GM12872 (cell line): ENCODE measurements at regions not wholly inside any gene's neighbourhood (a gene's known extent, or its start where the extent isn't known, plus 50 kb on each side); places are given as distances from the start of the nearest gene placed in this dataset.

Experiments
- TF ChIP-seq, protein P1 (sequence below): IDR thresholded peaks from 3 replicates; pipeline ENCODE4 v1.5.1; 2011; ENCODE audit warnings: low read depth, mild to moderate bottlenecking, low read length, moderate library complexity; ENCODE audit not compliant: insufficient read depth

GRCh38 chr2:204012072-204012653 lies 75.6 kb downstream of the ICOS start:
- TF ChIP-seq, protein P1, sequence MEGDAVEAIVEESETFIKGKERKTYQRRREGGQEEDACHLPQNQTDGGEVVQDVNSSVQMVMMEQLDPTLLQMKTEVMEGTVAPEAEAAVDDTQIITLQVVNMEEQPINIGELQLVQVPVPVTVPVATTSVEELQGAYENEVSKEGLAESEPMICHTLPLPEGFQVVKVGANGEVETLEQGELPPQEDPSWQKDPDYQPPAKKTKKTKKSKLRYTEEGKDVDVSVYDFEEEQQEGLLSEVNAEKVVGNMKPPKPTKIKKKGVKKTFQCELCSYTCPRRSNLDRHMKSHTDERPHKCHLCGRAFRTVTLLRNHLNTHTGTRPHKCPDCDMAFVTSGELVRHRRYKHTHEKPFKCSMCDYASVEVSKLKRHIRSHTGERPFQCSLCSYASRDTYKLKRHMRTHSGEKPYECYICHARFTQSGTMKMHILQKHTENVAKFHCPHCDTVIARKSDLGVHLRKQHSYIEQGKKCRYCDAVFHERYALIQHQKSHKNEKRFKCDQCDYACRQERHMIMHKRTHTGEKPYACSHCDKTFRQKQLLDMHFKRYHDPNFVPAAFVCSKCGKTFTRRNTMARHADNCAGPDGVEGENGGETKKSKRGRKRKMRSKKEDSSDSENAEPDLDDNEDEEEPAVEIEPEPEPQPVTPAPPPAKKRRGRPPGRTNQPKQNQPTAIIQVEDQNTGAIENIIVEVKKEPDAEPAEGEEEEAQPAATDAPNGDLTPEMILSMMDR: no peak

- TF ChIP-seq, protein P1: no peak
These were observed 78.7 kb downstream of the ICOS start for GRCh38 chr2:204015118-204015843.

GRCh38 chr2:204018717-204019116 lies 82.2 kb downstream of the ICOS start:
- TF ChIP-seq, protein P1: no peak

- TF ChIP-seq, protein P1: no peak
These were observed 83.3 kb downstream of the ICOS start for GRCh38 chr2:204019572-204020501.

DNA sequence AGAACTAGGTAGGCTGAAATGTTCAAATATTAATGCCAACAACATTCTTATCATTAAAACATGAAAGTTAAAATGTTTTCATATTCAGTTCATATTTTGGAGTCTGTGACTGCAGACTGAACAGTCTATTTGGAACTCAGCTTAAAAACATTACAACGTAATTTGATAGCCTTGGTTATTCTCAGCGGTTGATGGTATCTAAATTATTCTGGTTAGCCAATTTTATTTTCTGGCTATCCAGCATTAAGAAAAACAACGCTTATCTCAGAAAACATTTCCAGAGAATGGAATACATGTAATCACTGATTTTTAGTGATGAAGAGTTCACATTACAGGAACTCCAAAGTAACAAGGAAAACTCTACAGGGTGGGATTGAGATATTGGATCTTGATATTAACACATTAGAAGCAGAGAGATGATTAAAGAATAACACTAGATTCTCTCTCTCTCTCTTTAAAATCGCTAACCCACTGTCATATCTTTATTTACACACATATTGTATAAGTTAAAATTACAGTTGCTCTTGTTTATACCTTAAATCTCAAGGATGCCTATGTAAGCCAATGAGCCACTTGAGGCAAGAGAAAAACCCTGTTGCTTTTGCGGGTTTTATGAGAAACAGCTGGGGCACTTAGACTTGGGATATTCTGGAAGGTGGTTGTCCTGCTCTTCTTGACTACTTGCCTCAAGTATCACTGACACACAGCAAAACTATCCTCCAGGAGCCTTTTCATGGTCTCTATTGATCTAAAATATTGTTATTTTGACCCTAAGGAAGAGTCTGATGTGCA lies 84.9 kb downstream of the ICOS start:
- TF ChIP-seq, protein P1: no peak

GRCh38 chr2:204022550-204022949 lies 86.0 kb downstream of the ICOS start:
- TF ChIP-seq, protein P1: no peak

DNA sequence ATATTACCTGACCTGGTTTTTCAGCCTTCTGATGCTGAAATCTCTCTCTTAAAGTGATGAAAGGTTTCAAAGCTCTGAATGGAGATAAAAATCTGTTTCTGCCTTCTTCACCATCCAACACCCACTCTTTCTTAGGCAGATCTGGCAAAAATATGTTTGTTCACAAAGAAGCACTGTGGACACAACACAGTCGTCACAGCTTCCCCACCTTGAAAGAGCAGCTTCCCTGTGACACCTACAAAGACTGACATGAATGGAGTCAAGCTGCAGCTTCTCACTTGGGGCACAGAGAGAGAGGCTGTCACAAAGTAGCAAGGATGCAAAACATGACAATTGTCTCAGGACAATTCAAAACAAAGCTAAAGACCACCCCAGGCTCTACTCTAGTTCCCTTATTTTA lies 86.5 kb downstream of the ICOS start:
- TF ChIP-seq, protein P1: no peak
